Calu3 (cell line): ENCODE measurements at regions not wholly inside any gene's neighbourhood (a gene's known extent, or its start where the extent isn't known, plus 50 kb on each side); places are given as distances from the start of the nearest gene placed in this dataset.

ENCODE experiments used
- BruUV-seq: library from RNA; stranded (reverse); fragments of 400-500 nt; replicated peaks from 2 replicates; lab custom pipeline; 2021; lab: Mats Ljungman, UMichigan
- CTCF ChIA-PET: fragments of 300-600 bp; sonication (Branson Sonifier 250); formaldehyde crosslinking; loops from one replicate; lab custom pipeline; 2022; ENCODE audit warnings: antibody characterized with exemption; lab: Charles Lee
- DNase-seq: peaks from one replicate; pipeline ENCODE4 v3.0.0; 2022
- H3K27ac Mint-ChIP-seq: one replicate; pipeline ENCODE4 v1.8.0; 2022; ENCODE audit warnings: mixed read lengths; ENCODE audit not compliant: unreplicated experiment
- H3K27me3 Mint-ChIP-seq: one replicate; pipeline ENCODE4 v1.8.0; 2022; ENCODE audit warnings: mixed read lengths; ENCODE audit not compliant: unreplicated experiment
- H3K36me3 Mint-ChIP-seq: one replicate; pipeline ENCODE4 v1.8.0; 2022; ENCODE audit warnings: mild to moderate bottlenecking, moderate library complexity, mixed read lengths; ENCODE audit not compliant: insufficient read depth, unreplicated experiment
- H3K4me1 Mint-ChIP-seq: one replicate; pipeline ENCODE4 v1.8.0; 2022; ENCODE audit warnings: mild to moderate bottlenecking, low read depth, mixed read lengths; ENCODE audit not compliant: unreplicated experiment
- H3K4me3 Mint-ChIP-seq: one replicate; pipeline ENCODE4 v1.8.0; 2022; ENCODE audit warnings: mild to moderate bottlenecking, low read depth, moderate library complexity, mixed read lengths; ENCODE audit not compliant: unreplicated experiment
- H3K9me3 Mint-ChIP-seq: one replicate; pipeline ENCODE4 v1.8.0; 2022; ENCODE audit warnings: low read depth, mixed read lengths; ENCODE audit not compliant: unreplicated experiment
- CTCF ChIP-seq: fragments of 200-600 bp; IDR thresholded peaks from one replicate; pipeline ENCODE4 v1.8.0; 2022; ENCODE audit warnings: antibody characterized with exemption; ENCODE audit not compliant: unreplicated experiment
- intact Hi-C: fragments of 100-400 bp; cut with micrococcal nuclease; formaldehyde crosslinking; loops from one replicate; pipeline ENCODE4 v1.10.0; 2022; ENCODE audit not compliant: unreplicated experiment

- intact Hi-C loops: no loop called here
- H3K36me3 Mint-ChIP-seq: no peaks in the 10 kb centered on the region
- no peaks in the 10 kb centered on the region for H3K27me3 Mint-ChIP-seq
- no peak overlapping the region for H3K27ac Mint-ChIP-seq
- H3K4me3 Mint-ChIP-seq: no peak overlapping the region
- no peak for DNase-seq
- no peak for TF ChIP-seq CTCF
- H3K9me3 Mint-ChIP-seq: no peaks in the 10 kb centered on the region
- no TSS peak for BruUV-seq
- CTCF ChIA-PET: no interaction called here
- no peaks in the 10 kb centered on the region for H3K4me1 Mint-ChIP-seq
These were observed 438.7 kb upstream of the ARGLU1 start for GRCh38 chr13:107006661-107007060.

GRCh38 chr13:107005577-107005976 is 437.6 kb upstream of the ARGLU1 start:
- H3K4me1 Mint-ChIP-seq: no peaks in the 10 kb centered on the region
- intact Hi-C loops: no loop called here
- no peaks in the 10 kb centered on the region for H3K36me3 Mint-ChIP-seq
- no peaks in the 10 kb centered on the region for H3K9me3 Mint-ChIP-seq
- no peak overlapping the region for H3K27ac Mint-ChIP-seq
- BruUV-seq: no TSS peak
- H3K27me3 Mint-ChIP-seq: no peaks in the 10 kb centered on the region
- H3K4me3 Mint-ChIP-seq: no peak overlapping the region
- CTCF ChIA-PET: no interaction called here
- TF ChIP-seq CTCF: no peak
- DNase-seq: no peak

- TF ChIP-seq CTCF: no peak
- Mint-ChIP-seq H3K27me3 (no peaks in the 10 kb centered on the region), H3K4me1 (no peaks in the 10 kb centered on the region), H3K27ac (no peak overlapping the region), H3K36me3 (no peaks in the 10 kb centered on the region), H3K4me3 (no peak overlapping the region), H3K9me3 (peaks cover 4% of the 10 kb centered on the region)
- intact Hi-C loops: no loop called here
- no peak for DNase-seq
- no TSS peak for BruUV-seq
- CTCF ChIA-PET: no interaction called here
These were observed 436.0 kb upstream of the ARGLU1 start for GRCh38 chr13:107003911-107004310.

- BruUV-seq: no TSS peak
- no peak overlapping the region for H3K27ac Mint-ChIP-seq
These were observed 430.7 kb upstream of the ARGLU1 start for GRCh38 chr13:106998664-106999063.

More at GRCh38 chr13:106998664-106999063, 430.7 kb upstream of the ARGLU1 start:
- H3K27me3 Mint-ChIP-seq: no peaks in the 10 kb centered on the region
- intact Hi-C loops: no loop called here
- H3K4me3 Mint-ChIP-seq: no peak overlapping the region
- no peak for TF ChIP-seq CTCF
- H3K4me1 Mint-ChIP-seq: no peaks in the 10 kb centered on the region
- CTCF ChIA-PET: no interaction called here
- DNase-seq: no peak
- no peaks in the 10 kb centered on the region for H3K36me3 Mint-ChIP-seq
- H3K9me3 Mint-ChIP-seq: peaks cover 6% of the 10 kb centered on the region
